ENCODE measurements at regions not wholly inside any gene's neighbourhood (a gene's known extent, or its start where the extent isn't known, plus 50 kb on each side); places are given as distances from the start of the nearest gene placed in this dataset.

DNA sequence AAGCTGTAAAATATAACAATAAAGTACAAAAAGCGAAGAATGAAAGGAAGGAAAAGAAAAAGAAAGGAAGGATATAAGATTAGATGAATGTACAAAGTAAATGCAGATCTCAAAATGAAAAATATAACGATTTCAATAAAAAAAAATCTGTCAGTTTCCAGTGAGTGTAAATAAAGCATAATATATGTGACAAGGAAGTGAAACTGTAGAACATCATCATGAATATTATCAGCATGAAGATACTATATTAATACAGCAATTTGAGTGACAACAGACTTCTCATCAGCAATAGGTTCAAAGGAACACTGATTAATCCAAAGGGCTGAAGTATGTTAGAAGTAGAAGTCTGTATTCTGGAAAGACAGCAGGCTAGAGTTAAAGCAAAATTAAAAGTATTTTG lies 659.5 kb upstream of the MBL2 start:
- TF ChIP-seq, protein P1, sequence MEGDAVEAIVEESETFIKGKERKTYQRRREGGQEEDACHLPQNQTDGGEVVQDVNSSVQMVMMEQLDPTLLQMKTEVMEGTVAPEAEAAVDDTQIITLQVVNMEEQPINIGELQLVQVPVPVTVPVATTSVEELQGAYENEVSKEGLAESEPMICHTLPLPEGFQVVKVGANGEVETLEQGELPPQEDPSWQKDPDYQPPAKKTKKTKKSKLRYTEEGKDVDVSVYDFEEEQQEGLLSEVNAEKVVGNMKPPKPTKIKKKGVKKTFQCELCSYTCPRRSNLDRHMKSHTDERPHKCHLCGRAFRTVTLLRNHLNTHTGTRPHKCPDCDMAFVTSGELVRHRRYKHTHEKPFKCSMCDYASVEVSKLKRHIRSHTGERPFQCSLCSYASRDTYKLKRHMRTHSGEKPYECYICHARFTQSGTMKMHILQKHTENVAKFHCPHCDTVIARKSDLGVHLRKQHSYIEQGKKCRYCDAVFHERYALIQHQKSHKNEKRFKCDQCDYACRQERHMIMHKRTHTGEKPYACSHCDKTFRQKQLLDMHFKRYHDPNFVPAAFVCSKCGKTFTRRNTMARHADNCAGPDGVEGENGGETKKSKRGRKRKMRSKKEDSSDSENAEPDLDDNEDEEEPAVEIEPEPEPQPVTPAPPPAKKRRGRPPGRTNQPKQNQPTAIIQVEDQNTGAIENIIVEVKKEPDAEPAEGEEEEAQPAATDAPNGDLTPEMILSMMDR (IDR thresholded peaks at IDR 0.05), result no peak
- TF ChIP-seq EZH2 (IDR thresholded peaks at IDR 0.05) (no peak), EZH2phosphoT487 (IDR thresholded peaks at IDR 0.05) (no peak)
